Adrenal gland (tissue), 5 donors: ENCODE measurements at regions not wholly inside any gene's neighbourhood (a gene's known extent, or its start where the extent isn't known, plus 50 kb on each side); places are given as distances from the start of the nearest gene placed in this dataset.

Experiments used
- POLR2A ChIP-seq, 2 donors: fragments of 450-650 bp; IDR thresholded peaks; one replicate each; pipeline ENCODE4 v1.6.1; 2017; ENCODE audit warnings: antibody characterized with exemption in 2 of 2, mild to moderate bottlenecking in 2 of 2, moderate library complexity in 1 of 2
- TF ChIP-seq, protein P1 (sequence below), 6 experiments: fragments of 450-650 bp in 4 of 6; fragments of 200-600 bp in 2 of 6; sonication (generic) in 1 of 6; IDR thresholded peaks; 1 replicate in 5 of 6; 2 replicates in 1 of 6; pipeline versions ENCODE4 v1.5.1 to v1.8.0; 2016 to 2021; ENCODE audit warnings: antibody characterized with exemption in 6 of 6, mild to moderate bottlenecking in 2 of 6, moderate library complexity in 1 of 6
- donor health status: DM: no; HTN: no; CAD: no.

- TF ChIP-seq, protein P1, sequence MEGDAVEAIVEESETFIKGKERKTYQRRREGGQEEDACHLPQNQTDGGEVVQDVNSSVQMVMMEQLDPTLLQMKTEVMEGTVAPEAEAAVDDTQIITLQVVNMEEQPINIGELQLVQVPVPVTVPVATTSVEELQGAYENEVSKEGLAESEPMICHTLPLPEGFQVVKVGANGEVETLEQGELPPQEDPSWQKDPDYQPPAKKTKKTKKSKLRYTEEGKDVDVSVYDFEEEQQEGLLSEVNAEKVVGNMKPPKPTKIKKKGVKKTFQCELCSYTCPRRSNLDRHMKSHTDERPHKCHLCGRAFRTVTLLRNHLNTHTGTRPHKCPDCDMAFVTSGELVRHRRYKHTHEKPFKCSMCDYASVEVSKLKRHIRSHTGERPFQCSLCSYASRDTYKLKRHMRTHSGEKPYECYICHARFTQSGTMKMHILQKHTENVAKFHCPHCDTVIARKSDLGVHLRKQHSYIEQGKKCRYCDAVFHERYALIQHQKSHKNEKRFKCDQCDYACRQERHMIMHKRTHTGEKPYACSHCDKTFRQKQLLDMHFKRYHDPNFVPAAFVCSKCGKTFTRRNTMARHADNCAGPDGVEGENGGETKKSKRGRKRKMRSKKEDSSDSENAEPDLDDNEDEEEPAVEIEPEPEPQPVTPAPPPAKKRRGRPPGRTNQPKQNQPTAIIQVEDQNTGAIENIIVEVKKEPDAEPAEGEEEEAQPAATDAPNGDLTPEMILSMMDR (IDR thresholded peaks at IDR 0.05) = no peak
- no peak for TF ChIP-seq POLR2A (IDR thresholded peaks at IDR 0.05)
These were observed 185.5 kb upstream of the CYRIA start for GRCh38 chr2:16851126-16851525.
